SK-N-MC (cell line): ENCODE measurements at regions not wholly inside any gene's neighbourhood (a gene's known extent, or its start where the extent isn't known, plus 50 kb on each side); places are given as distances from the start of the nearest gene placed in this dataset.

Experiments used
- EZH2 ChIP-seq: fragments of 200-600 bp; sonication (generic); IDR thresholded peaks from one replicate; pipeline ENCODE4 v1.6.1; 2017; ENCODE audit warnings: antibody characterized with exemption
- FOXP2 ChIP-seq: optimal IDR thresholded peaks from 2 replicates; pipeline ENCODE3; 2011; ENCODE audit warnings: mild to moderate bottlenecking, moderate library complexity; ENCODE audit not compliant: insufficient read depth; ENCODE audit errors: extremely low read length, control extremely low read depth

DNA sequence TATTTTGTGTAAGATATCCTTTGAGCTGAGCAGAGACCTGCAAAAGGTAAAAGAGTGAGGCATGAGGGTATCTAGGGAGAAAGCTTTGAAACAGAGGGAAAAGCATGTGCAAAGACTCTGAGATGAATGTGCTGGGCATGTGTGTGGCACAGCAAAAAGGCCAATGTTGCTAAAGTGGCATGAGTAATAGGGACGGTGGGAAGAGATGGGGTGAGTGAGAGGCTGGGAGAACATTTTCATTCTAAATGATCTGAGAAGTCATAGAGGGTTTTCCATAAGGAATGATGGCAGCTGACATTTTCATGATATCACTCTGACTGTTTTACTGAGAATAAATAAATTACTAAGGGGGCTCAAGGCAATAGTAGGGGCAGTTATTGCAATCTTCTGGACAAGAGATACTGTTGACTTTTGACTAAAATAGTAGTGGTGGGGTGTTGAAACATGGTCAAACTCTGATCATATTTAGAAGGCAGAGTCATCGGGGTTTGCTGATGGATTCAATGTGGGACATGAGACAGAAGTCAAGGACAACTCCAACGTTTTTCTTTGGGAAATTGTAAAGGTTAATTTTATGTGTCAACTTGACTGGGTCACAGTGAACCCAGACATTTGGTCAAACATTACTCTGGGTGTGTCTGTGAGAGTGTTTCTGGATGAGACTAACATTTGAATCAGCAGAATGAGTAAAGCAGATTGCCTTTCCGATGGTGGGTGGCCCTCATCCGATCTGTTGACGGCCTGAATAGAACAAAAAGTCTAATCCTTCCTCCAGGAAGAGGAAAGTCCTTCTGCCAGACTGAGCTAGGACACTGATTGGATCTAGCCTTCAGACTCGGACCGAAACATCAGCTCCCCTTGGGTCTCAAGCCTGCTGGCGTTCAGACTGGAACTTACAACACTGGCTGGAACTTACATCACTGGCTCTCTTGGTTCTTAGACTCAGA lies 193.9 kb upstream of the PLXNC1 start:
- TF ChIP-seq EZH2 (no peak), FOXP2 (no peak)
